ENCODE measurements at regions not wholly inside any gene's neighbourhood (a gene's known extent, or its start where the extent isn't known, plus 50 kb on each side); places are given as distances from the start of the nearest gene placed in this dataset.

- H3K4me3 ChIP-seq (ENCODE audit: low read length): peak overlapping the region; percentile 70
- H3K4me2 ChIP-seq (ENCODE audit: low read length): peak overlapping the region; percentile 78
These were observed 59.9 kb upstream of the FBRSL1 start for GRCh38 chr12:132429946-132430643.

DNA sequence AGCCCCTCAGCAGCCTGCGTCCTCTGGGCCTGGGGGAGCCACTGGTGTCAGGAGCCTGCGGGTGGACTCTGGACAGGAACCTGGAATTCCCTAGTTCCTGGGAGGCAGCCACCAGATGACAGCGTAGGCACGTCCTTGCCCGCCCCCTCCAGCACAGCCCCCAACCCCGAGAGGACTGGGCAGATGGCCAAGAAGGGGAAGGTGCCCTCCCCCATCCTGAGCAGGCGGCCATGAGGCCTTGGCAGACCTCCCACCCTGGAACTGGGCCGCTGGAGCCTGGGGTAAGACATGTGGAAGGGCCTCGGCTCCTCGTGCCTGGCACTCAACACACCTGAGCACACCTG lies 60.4 kb upstream of the FBRSL1 start:
- no peak overlapping the region for H3K27ac ChIP-seq (ENCODE audit: low read length)
- H2AFZ ChIP-seq (ENCODE audit: low read depth, low read length): no peak overlapping the region
- no peaks in the 10 kb centered on the region for H3K79me2 ChIP-seq (ENCODE audit: low read length)
- no peak overlapping the region for H3K9ac ChIP-seq (ENCODE audit: low read length)
- peak overlapping the region; percentile 70; the same call in 1 of the 2 replicates for H3K4me3 ChIP-seq (ENCODE audit: low read length)
- H3K27me3 ChIP-seq (ENCODE audit: low read depth, low read length): peaks cover 13% of the 10 kb centered on the region
- H3K36me3 ChIP-seq (replicated peaks; ENCODE audit: low read depth, low read length): no peaks in the 10 kb centered on the region
- TF ChIP-seq CTCF (IDR thresholded peaks at IDR 0.05; ENCODE audit: low read depth, low read length) (no peak), EZH2phosphoT487 (IDR thresholded peaks at IDR 0.05; ENCODE audit: low read depth) (no peak)
- no peaks in the 10 kb centered on the region for H3K9me3 ChIP-seq (ENCODE audit: insufficient read depth, low read length)
- H4K20me1 ChIP-seq (ENCODE audit: insufficient read depth, low read length): no peaks in the 10 kb centered on the region
- peaks cover 11% of the 10 kb centered on the region for H3K4me1 ChIP-seq (ENCODE audit: low read length)
- H3K4me2 ChIP-seq (ENCODE audit: low read length): peak overlapping the region; percentile 78

More at GRCh38 chr12:132429946-132430643, 59.9 kb upstream of the FBRSL1 start:
- no peaks in the 10 kb centered on the region for H3K79me2 ChIP-seq (ENCODE audit: low read length)
- no peaks in the 10 kb centered on the region for H4K20me1 ChIP-seq (ENCODE audit: insufficient read depth, low read length)
- H2AFZ ChIP-seq (ENCODE audit: low read depth, low read length): peak overlapping the region; percentile 36
- H3K27me3 ChIP-seq (ENCODE audit: low read depth, low read length): peaks cover 13% of the 10 kb centered on the region
- no peaks in the 10 kb centered on the region for H3K36me3 ChIP-seq (replicated peaks; ENCODE audit: low read depth, low read length)
- no peaks in the 10 kb centered on the region for H3K9me3 ChIP-seq (ENCODE audit: insufficient read depth, low read length)
- TF ChIP-seq EZH2phosphoT487 (IDR thresholded peaks at IDR 0.05; ENCODE audit: low read depth) (no peak), CTCF (IDR thresholded peaks at IDR 0.05; ENCODE audit: low read depth, low read length) (no peak)
- H3K9ac ChIP-seq (ENCODE audit: low read length): 0 out of 2 replicates have a peak overlapping the region, but pooled peaks have one; percentile 11
- peaks cover 11% of the 10 kb centered on the region for H3K4me1 ChIP-seq (ENCODE audit: low read length)
- H3K27ac ChIP-seq (ENCODE audit: low read length): no peak overlapping the region

DNA sequence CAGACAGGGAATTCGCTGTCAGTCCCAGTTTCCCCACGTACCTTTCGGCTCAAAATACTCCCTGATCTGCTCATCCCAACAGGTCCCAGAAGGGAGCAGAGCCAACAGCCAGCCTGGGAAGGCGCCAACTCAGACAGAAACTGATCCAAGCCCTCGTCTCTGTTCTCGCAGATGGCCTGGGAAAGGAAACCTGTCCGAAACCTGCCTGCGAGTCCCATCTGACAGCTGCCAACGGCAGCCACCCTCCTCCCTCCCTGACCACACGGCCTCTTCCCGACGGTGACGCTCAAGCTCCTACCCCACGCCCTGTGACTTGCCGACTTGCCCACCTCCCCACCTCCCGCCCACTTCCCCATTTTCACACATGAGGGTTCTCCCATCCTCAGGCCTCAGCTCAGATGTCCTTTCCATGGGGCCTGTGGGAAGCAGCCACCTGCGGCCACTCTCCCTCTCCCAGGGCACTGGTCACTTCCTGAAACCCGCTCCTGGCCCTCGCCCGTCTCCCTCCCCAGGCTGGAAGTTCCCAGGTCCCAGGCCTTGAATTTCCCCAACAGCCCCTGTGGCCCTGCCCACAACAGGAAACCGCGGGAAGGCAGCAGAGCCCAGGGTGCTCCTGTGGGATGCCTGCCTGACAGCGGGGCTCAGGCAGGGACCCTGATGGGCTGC lies 60.9 kb upstream of the FBRSL1 start:
- no peak overlapping the region for H3K4me2 ChIP-seq (ENCODE audit: low read length)
- H2AFZ ChIP-seq (ENCODE audit: low read depth, low read length): no peak overlapping the region
- peaks cover 11% of the 10 kb centered on the region for H3K4me1 ChIP-seq (ENCODE audit: low read length)
- H4K20me1 ChIP-seq (ENCODE audit: insufficient read depth, low read length): no peaks in the 10 kb centered on the region
- no peaks in the 10 kb centered on the region for H3K79me2 ChIP-seq (ENCODE audit: low read length)
- H3K9me3 ChIP-seq (ENCODE audit: insufficient read depth, low read length): no peaks in the 10 kb centered on the region
- no peak overlapping the region for H3K27ac ChIP-seq (ENCODE audit: low read length)
- peaks cover 13% of the 10 kb centered on the region for H3K27me3 ChIP-seq (ENCODE audit: low read depth, low read length)
- TF ChIP-seq EZH2phosphoT487 (IDR thresholded peaks at IDR 0.05; ENCODE audit: low read depth) (no peak), CTCF (IDR thresholded peaks at IDR 0.05; ENCODE audit: low read depth, low read length) (no peak)
- H3K36me3 ChIP-seq (replicated peaks; ENCODE audit: low read depth, low read length): no peaks in the 10 kb centered on the region
- H3K4me3 ChIP-seq (ENCODE audit: low read length): no peak overlapping the region
- no peak overlapping the region for H3K9ac ChIP-seq (ENCODE audit: low read length)
